VCaP (cell line): ENCODE measurements at regions not wholly inside any gene's neighbourhood (a gene's known extent, or its start where the extent isn't known, plus 50 kb on each side); places are given as distances from the start of the nearest gene placed in this dataset.

Experiments
- H3K27ac ChIP-seq: fragments of 450-650 bp; 2 replicates; pipeline ENCODE4 v1.5.1; 2017
- CTCF ChIP-seq: fragments of 450-650 bp; conservative IDR thresholded peaks from 2 replicates; pipeline ENCODE4 v1.5.1; 2017; ENCODE audit warnings: mild to moderate bottlenecking, moderate library complexity

- TF ChIP-seq CTCF: no peak
- H3K27ac ChIP-seq: no peak overlapping the region
These were observed 1050.7 kb upstream of the NRXN1 start for GRCh38 chr2:52082646-52083045.

GRCh38 chr2:52079602-52080001 is 1047.7 kb upstream of the NRXN1 start:
- no peak for TF ChIP-seq CTCF
- no peak overlapping the region for H3K27ac ChIP-seq

GRCh38 chr2:52077159-52077558 is 1045.2 kb upstream of the NRXN1 start:
- H3K27ac ChIP-seq: no peak overlapping the region
- TF ChIP-seq CTCF: no peak

- H3K27ac ChIP-seq: no peak overlapping the region
- TF ChIP-seq CTCF: no peak
These were observed 1042.3 kb upstream of the NRXN1 start for GRCh38 chr2:52074130-52074719.

GRCh38 chr2:52072949-52073348 is 1041.0 kb upstream of the NRXN1 start:
- H3K27ac ChIP-seq: no peak overlapping the region
- TF ChIP-seq CTCF: no peak

GRCh38 chr2:52070665-52071064 is 1038.7 kb upstream of the NRXN1 start:
- no peak for TF ChIP-seq CTCF
- H3K27ac ChIP-seq: no peak overlapping the region

GRCh38 chr2:52064234-52064633 is 1032.3 kb upstream of the NRXN1 start:
- no peak overlapping the region for H3K27ac ChIP-seq
- no peak for TF ChIP-seq CTCF

GRCh38 chr2:52054824-52055223 is 1022.9 kb upstream of the NRXN1 start:
- no peak overlapping the region for H3K27ac ChIP-seq
- TF ChIP-seq CTCF: no peak
